ENCODE measurements at regions not wholly inside any gene's neighbourhood (a gene's known extent, or its start where the extent isn't known, plus 50 kb on each side); places are given as distances from the start of the nearest gene placed in this dataset.

- no peak for TF ChIP-seq CTCF (IDR thresholded peaks at IDR 0.05; ENCODE audit: unreplicated experiment in 3 of 3)
- Mint-ChIP-seq H3K27me3 (ENCODE audit: low read depth) (peaks cover 10% of the 10 kb centered on the region), H3K4me1 (peaks cover 16% of the 10 kb centered on the region), H3K4me3 (no peak overlapping the region), H3K36me3 (ENCODE audit: low read depth) (no peaks in the 10 kb centered on the region), H3K27ac (no peak overlapping the region), H3K9me3 (no peaks in the 10 kb centered on the region)
These were observed 402.3 kb downstream of the LRATD1 start for GRCh38 chr2:15034860-15035259.

- Mint-ChIP-seq H3K27me3 (ENCODE audit: low read depth) (no peaks in the 10 kb centered on the region), H3K27ac (no peak overlapping the region), H3K4me1 (peaks cover 54% of the 10 kb centered on the region), H3K4me3 (no peak overlapping the region), H3K9me3 (no peaks in the 10 kb centered on the region), H3K36me3 (ENCODE audit: low read depth) (no peaks in the 10 kb centered on the region)
- TF ChIP-seq CTCF (IDR thresholded peaks at IDR 0.05; ENCODE audit: unreplicated experiment in 3 of 3): no peak
These were observed 406.1 kb downstream of the LRATD1 start for GRCh38 chr2:15038366-15039364.

- no peak overlapping the region for H3K4me3 Mint-ChIP-seq
- no peaks in the 10 kb centered on the region for H3K36me3 Mint-ChIP-seq (ENCODE audit: low read depth)
- no peaks in the 10 kb centered on the region for H3K9me3 Mint-ChIP-seq
- peaks cover 55% of the 10 kb centered on the region for H3K4me1 Mint-ChIP-seq
- H3K27ac Mint-ChIP-seq: peak overlapping the region in 2 of 3 experiments; percentile 1 to 7
- no peak for TF ChIP-seq CTCF (IDR thresholded peaks at IDR 0.05; ENCODE audit: unreplicated experiment in 3 of 3)
- H3K27me3 Mint-ChIP-seq (ENCODE audit: low read depth): no peaks in the 10 kb centered on the region
These were observed 408.0 kb downstream of the LRATD1 start for GRCh38 chr2:15040429-15041084.

- Mint-ChIP-seq H3K9me3 (no peaks in the 10 kb centered on the region), H3K27ac (peak overlapping the region in 1 of 3 experiments; percentile 29), H3K4me3 (no peak overlapping the region), H3K27me3 (ENCODE audit: low read depth) (no peaks in the 10 kb centered on the region), H3K4me1 (peaks cover 55% of the 10 kb centered on the region), H3K36me3 (ENCODE audit: low read depth) (no peaks in the 10 kb centered on the region)
- TF ChIP-seq CTCF (IDR thresholded peaks at IDR 0.05; ENCODE audit: unreplicated experiment in 3 of 3): no peak
These were observed 408.9 kb downstream of the LRATD1 start for GRCh38 chr2:15041429-15041837.

GRCh38 chr2:15042801-15043217 lies 410.3 kb downstream of the LRATD1 start:
- H3K36me3 Mint-ChIP-seq (ENCODE audit: low read depth): no peaks in the 10 kb centered on the region
- TF ChIP-seq CTCF (IDR thresholded peaks at IDR 0.05; ENCODE audit: unreplicated experiment in 3 of 3): no peak
- H3K4me1 Mint-ChIP-seq: peaks cover 55% of the 10 kb centered on the region
- peak overlapping the region in 2 of 3 experiments; percentile 21 to 29 for H3K27ac Mint-ChIP-seq
- no peaks in the 10 kb centered on the region for H3K9me3 Mint-ChIP-seq
- H3K4me3 Mint-ChIP-seq: no peak overlapping the region
- no peaks in the 10 kb centered on the region for H3K27me3 Mint-ChIP-seq (ENCODE audit: low read depth)
